NCI-H187 treated with DMSO at 0.1 percent for 48 hours (cell line): ENCODE measurements at regions not wholly inside any gene's neighbourhood (a gene's known extent, or its start where the extent isn't known, plus 50 kb on each side); places are given as distances from the start of the nearest gene placed in this dataset.

Experiments used
- DNase-seq: peaks from one replicate; lab custom pipeline; 2025; lab: John Stamatoyannopoulos, UW

GRCh38 chr1:95370691-95371562, 136.9 kb downstream of the RWDD3 start:
- DNase-seq = no peak

GRCh38 chr1:95371666-95372282, 137.8 kb downstream of the RWDD3 start:
- no peak for DNase-seq

GRCh38 chr1:95375174-95375573, 141.2 kb downstream of the RWDD3 start:
- no peak for DNase-seq

- no peak for DNase-seq
These were observed 146.9 kb downstream of the RWDD3 start for GRCh38 chr1:95380909-95381308.

GRCh38 chr1:95382000-95382786, 148.2 kb downstream of the RWDD3 start:
- no peak for DNase-seq

- no peak for DNase-seq
These were observed 149.1 kb downstream of the RWDD3 start for GRCh38 chr1:95383111-95383510.

GRCh38 chr1:95384567-95384966, 150.6 kb downstream of the RWDD3 start:
- DNase-seq = no peak

- no peak for DNase-seq
These were observed 152.4 kb downstream of the RWDD3 start for GRCh38 chr1:95386371-95386770.

- DNase-seq = no peak
These were observed 152.9 kb downstream of the RWDD3 start for GRCh38 chr1:95386915-95387314.

GRCh38 chr1:95388031-95388430, 154.0 kb downstream of the RWDD3 start:
- DNase-seq = no peak

- no peak for DNase-seq
These were observed 159.4 kb downstream of the RWDD3 start for GRCh38 chr1:95393434-95393833.

GRCh38 chr1:95396557-95396956, 162.5 kb downstream of the RWDD3 start:
- DNase-seq = no peak

GRCh38 chr1:95402780-95403179, 168.8 kb downstream of the RWDD3 start:
- no peak for DNase-seq

GRCh38 chr1:95406279-95406678, 172.3 kb downstream of the RWDD3 start:
- no peak for DNase-seq

- DNase-seq = no peak
These were observed 173.3 kb downstream of the RWDD3 start for GRCh38 chr1:95407131-95407885.

GRCh38 chr1:95407886-95408291, 173.9 kb downstream of the RWDD3 start:
- no peak for DNase-seq

GRCh38 chr1:95408507-95409136, 174.6 kb downstream of the RWDD3 start:
- DNase-seq = no peak

- no peak for DNase-seq
These were observed 175.3 kb downstream of the RWDD3 start for GRCh38 chr1:95409276-95409675.

- DNase-seq = no peak
These were observed 175.9 kb downstream of the RWDD3 start for GRCh38 chr1:95409901-95410300.

GRCh38 chr1:95415146-95415545, 181.1 kb downstream of the RWDD3 start:
- no peak for DNase-seq

- DNase-seq = no peak
These were observed 192.8 kb downstream of the RWDD3 start for GRCh38 chr1:95426772-95427171.

GRCh38 chr1:95427525-95427924, 193.5 kb downstream of the RWDD3 start:
- no peak for DNase-seq
